SK-N-SH treated with all-trans-retinoic acid at 6 μM for 48 hours (cell line): ENCODE measurements at regions not wholly inside any gene's neighbourhood (a gene's known extent, or its start where the extent isn't known, plus 50 kb on each side); places are given as distances from the start of the nearest gene placed in this dataset.

ENCODE experiments used
- ATAC-seq: fragments of 200-7000 bp; cut with Tn5 transposase; 3 replicates; pipeline ENCODE4 v1.9.1; 2020; ENCODE audit warnings: mild to moderate bottlenecking, moderate library complexity
- BACH2 ChIP-seq: fragments of 250-450 bp; sonication (Bioruptor Pico); IDR thresholded peaks from 2 replicates; pipeline ENCODE4 v1.9.0; 2021; ENCODE audit warnings: mild to moderate bottlenecking, borderline replicate concordance
- CREB5 ChIP-seq: fragments of 250-450 bp; sonication (Bioruptor Pico); IDR thresholded peaks from 2 replicates; pipeline ENCODE4 v1.5.1; 2020; ENCODE audit warnings: low read depth, mild to moderate bottlenecking, moderate library complexity
- CSDC2 ChIP-seq: fragments of 250-450 bp; sonication (Bioruptor Pico); IDR thresholded peaks from 2 replicates; pipeline ENCODE4 v1.5.0; 2020; ENCODE audit warnings: mild to moderate bottlenecking, moderate library complexity
- CSRNP3 ChIP-seq: fragments of 250-450 bp; sonication (Bioruptor Pico); IDR thresholded peaks from 2 replicates; pipeline ENCODE4 v1.5.1; 2021; ENCODE audit warnings: mild to moderate bottlenecking, moderate library complexity
- ESRRG ChIP-seq: fragments of 250-450 bp; sonication (Bioruptor Pico); IDR thresholded peaks from 2 replicates; pipeline ENCODE4 v1.6.1; 2021; ENCODE audit warnings: mild to moderate bottlenecking
- GLIS3 ChIP-seq: fragments of 250-450 bp; sonication (Bioruptor Pico); IDR thresholded peaks from 2 replicates; pipeline ENCODE4 v1.5.0; 2020; ENCODE audit warnings: mild to moderate bottlenecking, moderate library complexity
- ISL1 ChIP-seq: fragments of 250-450 bp; sonication (Bioruptor Pico); IDR thresholded peaks from 2 replicates; pipeline ENCODE4 v2.1.2; 2022; ENCODE audit warnings: mild to moderate bottlenecking, moderate library complexity
- OSR1 ChIP-seq: fragments of 250-450 bp; sonication (Bioruptor Pico); IDR thresholded peaks from 2 replicates; pipeline ENCODE4 v1.8.0; 2022; ENCODE audit warnings: moderate library complexity, mild to moderate bottlenecking, inconsistent platforms
- PPARA ChIP-seq: fragments of 250-450 bp; sonication (Bioruptor Pico); IDR thresholded peaks from 2 replicates; pipeline ENCODE4 v1.5.0; 2020; ENCODE audit warnings: mild to moderate bottlenecking, borderline replicate concordance
- TCF4 ChIP-seq: fragments of 250-450 bp; sonication (Bioruptor Pico); IDR thresholded peaks from 2 replicates; pipeline ENCODE4 v1.8.0; 2021; ENCODE audit warnings: mild to moderate bottlenecking, moderate library complexity, borderline replicate concordance
- TOX ChIP-seq: fragments of 250-450 bp; sonication (Bioruptor Pico); IDR thresholded peaks from 2 replicates; pipeline ENCODE4 v1.8.0; 2021; ENCODE audit warnings: mild to moderate bottlenecking, moderate library complexity, borderline replicate concordance
- TSHZ2 ChIP-seq: fragments of 250-450 bp; sonication (Bioruptor Pico); IDR thresholded peaks from 2 replicates; pipeline ENCODE4 v1.5.0; 2020; ENCODE audit warnings: mild to moderate bottlenecking, moderate library complexity
- ZC3H10 ChIP-seq: fragments of 250-450 bp; sonication (Bioruptor Pico); IDR thresholded peaks from 2 replicates; pipeline ENCODE4 v1.5.1; 2021; ENCODE audit warnings: mild to moderate bottlenecking, moderate library complexity
- ZFP3 ChIP-seq: fragments of 250-450 bp; sonication (Bioruptor Pico); IDR thresholded peaks from 2 replicates; pipeline ENCODE4 v1.5.0; 2020; ENCODE audit warnings: mild to moderate bottlenecking, moderate library complexity
- ZFP30 ChIP-seq: fragments of 450-650 bp; formaldehyde crosslinking; IDR thresholded peaks from 2 replicates; pipeline ENCODE4 v1.5.0; 2022; ENCODE audit warnings: mild to moderate bottlenecking, moderate library complexity
- ZNF565 ChIP-seq: fragments of 450-650 bp; formaldehyde crosslinking; conservative IDR thresholded peaks from 2 replicates; pipeline ENCODE4 v1.5.0; 2020; ENCODE audit warnings: low read depth, mild to moderate bottlenecking, moderate library complexity
- ZNF8 ChIP-seq: fragments of 450-650 bp; formaldehyde crosslinking; IDR thresholded peaks from 2 replicates; pipeline ENCODE4 v1.5.0; 2020; ENCODE audit warnings: mild to moderate bottlenecking, moderate library complexity
- TF ChIP-seq, protein P1 (sequence below): fragments of 250-450 bp; sonication (Bioruptor Pico); IDR thresholded peaks from 2 replicates; pipeline ENCODE4 v1.8.0; 2021; ENCODE audit warnings: low read depth, mild to moderate bottlenecking, moderate library complexity, borderline replicate concordance

DNA sequence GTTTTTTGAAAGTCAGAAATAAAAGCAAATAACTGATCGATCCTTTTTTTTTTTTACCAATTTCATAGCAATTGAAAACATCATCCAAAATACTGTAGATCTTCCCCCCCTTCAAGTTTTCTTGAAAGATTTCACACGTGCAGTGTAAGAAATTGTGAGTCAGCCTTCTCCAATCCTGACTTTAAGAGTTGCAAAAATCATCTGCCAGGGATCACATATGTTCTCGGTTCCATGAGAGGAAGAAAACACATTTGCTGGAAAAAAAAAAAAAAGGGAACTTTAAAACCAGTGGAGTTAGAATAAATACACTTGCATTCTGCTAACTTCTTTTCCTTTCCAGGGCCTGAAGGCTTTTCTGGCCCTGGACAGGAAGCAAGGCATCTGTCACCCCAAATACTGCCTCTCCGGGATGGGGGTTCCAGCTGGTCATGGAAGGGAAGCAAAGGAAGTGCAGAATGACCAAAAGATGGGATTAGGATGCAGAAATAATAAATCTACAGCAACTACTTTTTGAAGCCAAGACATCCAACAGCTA, 198.4 kb upstream of the KIAA1217 start (continued):
- no peak for TF ChIP-seq CSDC2 (CRISPR knock-in tag)
- no peak for TF ChIP-seq BACH2 (CRISPR knock-in tag)
- no peak for TF ChIP-seq ISL1 (CRISPR knock-in tag)

GRCh38 chr10:24012249-24012803, 196.6 kb upstream of the KIAA1217 start:
- ATAC-seq = no peak
- no peak for TF ChIP-seq CSRNP3 (CRISPR knock-in tag)
- TF ChIP-seq ESRRG (CRISPR knock-in tag) = no peak
- no peak for TF ChIP-seq ZFP3 (CRISPR knock-in tag)
- no peak for TF ChIP-seq ZC3H10 (CRISPR knock-in tag)
- no peak for TF ChIP-seq BACH2 (CRISPR knock-in tag)
- TF ChIP-seq ZNF8 (CRISPR knock-in tag) = no peak
- TF ChIP-seq, protein P1, sequence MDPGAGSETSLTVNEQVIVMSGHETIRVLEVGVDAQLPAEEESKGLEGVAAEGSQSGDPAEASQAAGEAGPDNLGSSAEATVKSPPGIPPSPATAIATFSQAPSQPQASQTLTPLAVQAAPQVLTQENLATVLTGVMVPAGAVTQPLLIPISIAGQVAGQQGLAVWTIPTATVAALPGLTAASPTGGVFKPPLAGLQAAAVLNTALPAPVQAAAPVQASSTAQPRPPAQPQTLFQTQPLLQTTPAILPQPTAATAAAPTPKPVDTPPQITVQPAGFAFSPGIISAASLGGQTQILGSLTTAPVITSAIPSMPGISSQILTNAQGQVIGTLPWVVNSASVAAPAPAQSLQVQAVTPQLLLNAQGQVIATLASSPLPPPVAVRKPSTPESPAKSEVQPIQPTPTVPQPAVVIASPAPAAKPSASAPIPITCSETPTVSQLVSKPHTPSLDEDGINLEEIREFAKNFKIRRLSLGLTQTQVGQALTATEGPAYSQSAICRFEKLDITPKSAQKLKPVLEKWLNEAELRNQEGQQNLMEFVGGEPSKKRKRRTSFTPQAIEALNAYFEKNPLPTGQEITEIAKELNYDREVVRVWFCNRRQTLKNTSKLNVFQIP (CRISPR knock-in tag) = no peak
- TF ChIP-seq ISL1 (CRISPR knock-in tag) = no peak
- TF ChIP-seq ZNF565 (CRISPR knock-in tag) = no peak
- TF ChIP-seq PPARA (CRISPR knock-in tag) = no peak
- TF ChIP-seq OSR1 (CRISPR knock-in tag) = no peak
- no peak for TF ChIP-seq TOX
- TF ChIP-seq ZFP30 (CRISPR knock-in tag) = no peak
- TF ChIP-seq CSDC2 (CRISPR knock-in tag) = no peak
- TF ChIP-seq TCF4 (CRISPR knock-in tag) = no peak
- TF ChIP-seq CREB5 (CRISPR knock-in tag) = no peak

- no peak for TF ChIP-seq CSRNP3 (CRISPR knock-in tag)
- no peak for TF ChIP-seq ZNF8 (CRISPR knock-in tag)
- no peak for TF ChIP-seq TSHZ2 (CRISPR knock-in tag)
- no peak for TF ChIP-seq ZFP3 (CRISPR knock-in tag)
- TF ChIP-seq ZC3H10 (CRISPR knock-in tag) = no peak
- no peak for TF ChIP-seq TCF4 (CRISPR knock-in tag)
- TF ChIP-seq CSDC2 (CRISPR knock-in tag) = no peak
- TF ChIP-seq BACH2 (CRISPR knock-in tag) = no peak
- TF ChIP-seq GLIS3 (CRISPR knock-in tag) = no peak
Measured at GRCh38 chr10:24027107-24027506, 181.8 kb upstream of the KIAA1217 start.

GRCh38 chr10:24034571-24034970, 174.4 kb upstream of the KIAA1217 start:
- no peak; the same call in 2 of the 3 replicates for ATAC-seq
- TF ChIP-seq TCF4 (CRISPR knock-in tag) (no peak), TSHZ2 (CRISPR knock-in tag) (no peak), CSRNP3 (CRISPR knock-in tag) (no peak), GLIS3 (CRISPR knock-in tag) (no peak), ZFP30 (CRISPR knock-in tag) (no peak), ZNF8 (CRISPR knock-in tag) (no peak)

More at GRCh38 chr10:24027107-24027506, 181.8 kb upstream of the KIAA1217 start:
- ATAC-seq = no peak
